KBM-7 (cell line): ENCODE measurements at regions not wholly inside any gene's neighbourhood (a gene's known extent, or its start where the extent isn't known, plus 50 kb on each side); places are given as distances from the start of the nearest gene placed in this dataset.

ENCODE experiments used
- DNase-seq: peaks from one replicate; pipeline ENCODE4 v3.0.0-alpha.2; 2015
- in situ Hi-C: fragments of 300-500 bp; cut with MboI; formaldehyde crosslinking; loops from 2 replicates; pipeline ENCODE4 v1.14.3; 2020; ENCODE audit warnings: low sequenced_read_pairs, low pct_unique_long_range_greater_than_20kb, mixed read lengths

DNA sequence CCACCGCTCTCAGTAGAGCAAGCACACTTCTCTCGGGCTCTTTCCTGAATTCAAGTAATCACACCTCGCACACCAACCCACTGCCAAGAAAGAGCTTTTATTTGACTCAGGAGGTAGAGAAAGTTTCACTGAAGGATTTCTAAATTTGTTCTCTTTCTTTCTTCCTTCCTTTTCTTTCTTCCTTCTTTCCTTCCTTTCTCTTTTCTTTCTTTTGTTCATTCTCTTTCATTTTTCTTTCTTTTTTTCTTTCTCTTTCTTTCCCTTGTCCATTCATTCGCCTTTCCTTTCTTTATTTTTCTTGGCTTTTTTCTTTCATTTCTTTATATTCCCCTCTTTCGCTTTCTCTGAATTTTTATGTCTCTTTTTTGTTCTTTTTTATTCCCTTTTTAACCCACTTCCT is 300.1 kb downstream of the ENC1 start:
- no peak for DNase-seq

DNA sequence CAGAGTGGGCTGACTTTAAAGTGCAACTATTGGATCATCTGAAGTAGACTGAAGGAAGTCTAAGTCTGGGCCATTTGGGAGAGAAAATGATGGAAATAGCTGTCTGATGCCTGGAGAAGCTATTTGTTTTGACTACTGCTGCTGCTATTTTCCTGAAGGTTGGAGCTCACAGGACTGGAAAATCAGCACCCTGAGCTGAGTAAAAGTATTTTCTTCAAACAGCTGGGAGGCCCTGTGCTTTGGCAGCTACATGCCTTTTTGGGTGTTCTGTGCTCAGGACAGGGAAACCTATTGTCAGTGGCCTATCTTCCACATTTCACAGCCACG is 302.6 kb downstream of the ENC1 start:
- no peak for DNase-seq
- in situ Hi-C loops, result no loop called here

More for the DNA sequence above, 300.1 kb downstream of the ENC1 start:
- in situ Hi-C loops, result no loop called here

DNA sequence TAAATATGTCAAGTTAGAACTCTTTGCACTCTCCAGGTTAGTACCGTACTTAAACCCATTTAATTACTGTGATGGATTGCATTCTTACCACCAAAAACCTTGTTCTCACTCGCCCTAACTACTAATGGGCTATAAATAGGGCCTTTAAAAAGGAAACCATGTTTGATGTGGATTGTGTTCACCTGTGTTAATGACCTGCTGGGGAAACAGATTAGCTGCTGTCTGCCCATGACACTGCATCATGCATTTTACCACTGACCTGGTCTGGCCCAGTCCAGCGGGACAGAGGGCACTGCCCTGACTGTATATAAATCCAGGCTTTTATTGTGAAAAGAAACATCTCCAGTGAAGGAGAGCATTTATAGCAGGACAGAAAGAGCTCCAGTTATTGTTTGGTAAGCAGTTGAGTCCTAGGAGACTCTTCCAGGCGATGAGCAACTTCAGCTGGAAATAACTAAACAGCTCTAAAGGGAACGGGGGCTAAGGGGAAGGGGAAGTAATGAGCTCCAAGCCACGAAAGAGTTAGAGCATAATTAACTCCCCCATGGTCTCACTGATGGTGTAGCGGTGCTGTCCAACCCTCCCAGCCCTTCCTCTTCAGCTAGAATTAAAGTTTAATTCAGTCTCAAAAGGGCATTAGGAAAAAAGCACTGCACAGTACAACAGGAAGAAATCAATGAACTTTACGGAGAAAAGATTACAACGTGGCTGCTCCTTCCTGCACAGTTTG is 303.1 kb downstream of the ENC1 start:
- peak; percentile 44 for DNase-seq
- in situ Hi-C loops, result no loop called here

DNA sequence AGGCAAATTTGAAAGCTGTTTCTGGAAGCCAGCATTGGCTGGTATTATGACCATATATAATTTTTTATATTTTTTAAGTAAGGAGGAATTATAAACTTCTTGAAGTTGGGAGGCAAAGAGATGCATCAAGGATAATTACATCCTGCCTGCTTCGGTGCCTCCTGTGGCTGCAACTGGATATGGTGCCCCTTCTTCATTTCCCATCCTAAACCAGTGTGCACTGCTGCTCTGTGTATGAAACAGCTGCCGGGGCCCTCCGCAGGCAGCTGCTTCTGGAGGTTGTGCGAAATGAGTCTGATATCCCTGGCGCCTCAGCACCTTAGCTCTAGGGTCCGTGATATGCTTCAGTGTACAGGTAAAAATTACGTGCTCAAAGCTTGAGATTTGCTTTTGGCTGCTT is 304.2 kb downstream of the ENC1 start:
- DNase-seq, result no peak
- in situ Hi-C loops, result no loop called here

DNA sequence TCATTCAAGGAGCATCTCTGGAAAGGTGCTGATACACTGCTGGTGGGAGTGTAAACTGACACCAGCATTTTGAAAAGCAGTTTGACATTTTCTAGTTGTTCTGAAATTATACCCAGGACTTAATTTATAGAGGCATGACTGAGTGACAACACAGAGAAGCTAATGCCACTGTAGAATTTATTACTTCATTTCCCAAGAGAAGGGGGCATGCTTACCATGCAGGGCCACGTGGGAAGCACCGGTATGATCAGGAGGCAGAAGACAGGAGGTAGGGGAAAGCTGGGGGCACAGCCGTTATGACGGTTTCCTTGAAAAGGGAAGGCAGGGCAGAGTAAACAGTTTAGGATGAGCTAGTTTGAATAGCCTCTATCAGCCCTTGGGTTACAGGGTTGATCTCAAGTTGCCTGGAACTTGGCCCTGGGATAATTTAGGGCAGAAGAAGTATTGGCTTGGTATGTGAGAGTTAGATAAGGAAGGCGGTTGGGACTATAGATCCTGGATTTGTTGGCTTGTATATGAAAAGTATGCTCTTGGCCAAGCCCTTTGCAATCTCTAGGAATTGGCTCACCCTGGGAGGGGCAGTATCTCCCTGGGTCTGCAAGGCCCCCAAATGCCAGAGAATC is 305.7 kb downstream of the ENC1 start:
- DNase-seq, result no peak
- in situ Hi-C loops, result no loop called here

DNA sequence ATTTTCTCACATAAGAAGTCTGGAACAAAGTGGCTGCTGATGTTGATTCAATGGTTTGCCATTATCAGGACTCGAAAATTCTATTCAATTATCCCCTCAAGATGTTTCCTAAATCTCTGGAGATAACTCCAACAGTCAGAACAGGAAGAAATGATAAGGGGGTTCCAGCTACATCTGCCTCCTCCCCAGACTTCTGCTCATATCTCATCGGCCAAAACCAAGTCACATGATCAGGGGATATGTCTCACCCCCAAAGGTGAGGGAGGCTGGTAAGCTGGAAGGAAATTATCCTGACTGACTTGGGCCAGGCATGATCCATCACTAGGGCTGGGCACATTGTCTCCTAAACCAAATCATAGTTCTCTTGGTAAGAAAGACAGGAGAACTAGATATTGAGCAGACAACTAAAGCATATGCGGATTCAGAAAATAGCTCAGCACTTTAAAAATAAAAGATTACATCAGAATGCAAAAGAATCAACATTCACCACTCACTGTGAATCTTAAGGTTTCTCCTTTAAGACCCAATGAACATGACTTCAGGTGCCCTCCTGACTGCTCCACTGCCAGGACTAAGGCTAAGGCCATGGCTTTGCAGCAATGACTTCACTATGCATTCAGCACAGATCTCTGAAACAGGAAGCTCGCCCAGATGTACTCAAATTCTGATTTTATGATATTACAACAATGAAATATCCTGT is 306.3 kb downstream of the ENC1 start:
- DNase-seq, result no peak
- in situ Hi-C loops, result no loop called here

DNA sequence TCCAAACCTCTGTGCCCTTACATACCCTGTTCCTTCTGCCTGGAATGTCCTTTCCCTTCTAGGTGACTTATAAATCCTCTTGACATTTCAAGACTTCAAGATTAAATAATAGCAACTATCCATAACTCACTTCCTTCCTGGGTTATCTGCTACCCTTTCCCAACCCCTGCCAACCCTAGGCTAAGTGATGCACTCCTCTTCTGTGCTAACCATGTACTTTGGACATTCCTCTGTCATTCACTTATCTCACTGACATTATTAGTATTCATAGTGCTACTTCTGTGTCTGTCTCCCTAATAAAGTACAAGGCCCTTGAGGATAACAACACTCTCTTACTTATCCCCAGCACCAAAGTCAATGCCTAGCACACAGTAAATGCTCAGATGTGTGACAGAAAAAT is 307.1 kb downstream of the ENC1 start:
- no peak for DNase-seq
- in situ Hi-C loops, result no loop called here

DNA sequence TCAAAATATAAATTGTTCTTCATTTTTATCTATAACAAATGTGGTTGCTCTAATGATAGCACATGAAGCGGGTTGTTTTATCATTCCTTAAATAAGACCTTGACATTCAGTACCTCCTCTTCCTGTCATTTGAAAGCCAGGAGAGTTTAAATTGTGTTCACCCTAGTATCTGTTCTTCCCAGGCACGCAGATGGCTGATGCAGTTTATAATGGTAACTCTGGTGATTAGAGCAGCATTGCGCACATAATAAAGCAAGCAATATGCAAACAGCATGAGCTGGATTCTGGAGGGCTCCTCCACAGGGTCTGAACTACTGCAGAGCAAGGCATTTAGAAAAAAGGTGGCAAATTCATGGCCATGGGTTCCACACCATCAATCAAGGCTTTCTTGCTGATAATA is 307.8 kb downstream of the ENC1 start:
- DNase-seq, result no peak
- in situ Hi-C loops, result no loop called here

DNA sequence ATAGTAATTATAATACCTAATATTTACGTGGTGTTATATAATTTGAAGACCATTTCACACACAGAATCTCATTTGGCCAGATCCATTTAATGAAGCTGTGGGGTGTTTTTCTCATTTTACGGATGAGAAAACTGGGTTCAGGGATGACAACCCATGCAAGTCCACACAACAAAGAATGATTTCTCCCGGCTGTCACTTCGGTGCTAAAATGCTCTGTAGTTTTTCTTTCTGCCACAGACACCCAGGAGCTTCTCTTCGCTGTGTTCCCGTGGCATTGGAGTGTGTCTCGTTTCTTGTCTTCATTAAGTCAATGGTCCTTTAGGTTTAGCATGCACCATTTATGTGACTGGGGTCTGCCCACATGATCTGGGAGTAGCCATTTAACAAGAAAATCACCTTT is 308.5 kb downstream of the ENC1 start:
- in situ Hi-C loops, result no loop called here
- no peak for DNase-seq

DNA sequence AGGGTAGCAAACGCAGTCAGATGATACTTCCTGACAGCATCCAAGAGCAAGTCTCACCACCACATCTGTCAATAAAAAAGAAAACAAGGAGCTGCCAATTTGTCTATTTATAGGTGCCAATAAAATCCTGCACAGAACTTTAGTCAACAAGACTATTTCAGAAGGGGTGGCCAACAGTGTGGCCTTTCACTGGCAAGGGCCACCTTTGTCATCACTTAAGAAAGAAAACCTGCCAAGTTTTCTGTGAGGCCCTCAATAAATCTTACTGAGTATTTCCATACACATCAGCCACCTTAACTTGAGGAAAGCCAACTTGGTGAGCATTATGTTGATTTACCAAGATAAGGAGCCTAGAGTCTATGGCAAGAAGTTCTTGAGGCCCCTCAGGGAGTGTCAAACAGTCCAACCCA is 312.3 kb downstream of the ENC1 start:
- no peak for DNase-seq

DNA sequence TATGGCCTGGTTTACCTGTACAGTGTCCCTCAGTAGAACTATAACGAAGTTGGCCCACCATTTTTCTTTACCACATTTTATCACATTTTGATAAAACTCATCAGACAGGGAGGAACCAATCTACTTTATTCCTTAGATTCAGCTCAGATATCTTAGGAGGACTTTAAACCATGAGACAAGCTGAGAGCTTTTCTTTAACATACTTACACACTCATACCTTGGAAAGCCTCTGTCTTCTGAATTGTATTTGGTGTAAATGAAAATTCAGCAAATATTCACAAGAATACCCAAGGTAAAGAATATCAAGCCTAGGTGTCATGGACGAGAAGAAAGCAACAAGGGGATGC is 313.2 kb downstream of the ENC1 start:
- DNase-seq, result no peak
- in situ Hi-C loops, result no loop called here

More for the DNA sequence above, 312.3 kb downstream of the ENC1 start:
- in situ Hi-C loops, result no loop called here

DNA sequence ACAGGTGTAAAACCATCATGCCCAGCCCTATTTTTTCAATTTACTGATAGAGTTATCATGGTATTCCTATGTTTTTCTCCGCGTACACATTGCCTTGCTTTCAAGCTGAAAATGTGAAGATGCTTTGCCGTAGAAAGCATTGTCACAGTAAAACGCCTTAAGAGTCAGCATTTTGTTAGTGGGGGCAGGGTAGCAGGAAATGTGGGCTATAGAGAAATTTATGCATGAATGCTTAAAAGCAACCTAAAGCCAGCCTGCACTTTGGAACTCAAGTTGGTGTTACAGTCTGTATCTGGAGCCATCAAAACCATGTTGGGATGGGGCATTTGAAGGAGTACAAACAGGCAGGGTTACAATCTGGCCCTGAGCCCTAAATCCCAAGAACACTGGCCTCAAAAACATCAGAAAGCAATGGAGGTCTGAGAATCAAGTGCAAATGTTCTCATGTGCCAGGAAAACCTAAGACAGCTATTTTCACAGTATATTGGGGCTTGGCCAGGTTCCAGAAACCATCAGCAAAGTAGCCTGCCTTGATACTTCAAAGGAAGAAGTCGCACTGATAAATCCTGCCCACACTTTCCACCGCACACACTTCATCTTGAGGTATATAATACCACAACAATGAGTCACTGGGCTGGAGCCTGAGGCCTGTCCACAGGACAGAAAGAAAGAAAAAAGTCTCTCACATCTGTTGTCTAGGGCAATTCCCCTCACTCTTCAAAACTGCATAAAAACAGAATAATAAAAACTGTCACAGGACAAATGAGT is 313.8 kb downstream of the ENC1 start:
- peak; percentile 90 for DNase-seq
- in situ Hi-C loops, result no loop called here

DNA sequence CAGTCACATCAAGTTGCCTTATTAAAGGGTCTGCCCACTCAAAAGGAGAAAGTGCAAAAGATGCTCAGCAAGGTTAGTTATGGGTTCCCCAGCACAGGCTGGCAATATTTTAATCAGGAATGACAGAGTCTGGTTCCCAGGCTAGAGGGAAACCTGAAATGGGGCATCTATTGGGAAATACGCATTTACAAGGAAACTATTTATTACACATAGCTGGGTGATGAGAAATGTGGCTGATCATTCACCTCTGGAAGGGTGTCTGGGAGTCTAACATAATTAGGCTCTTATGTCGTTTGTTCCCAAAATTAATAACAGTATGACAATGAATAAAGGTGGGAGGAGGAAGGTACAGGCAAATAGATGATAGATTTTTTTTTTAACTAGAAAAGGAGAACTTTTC is 314.7 kb downstream of the ENC1 start:
- in situ Hi-C loops, result no loop called here
- no peak for DNase-seq

DNA sequence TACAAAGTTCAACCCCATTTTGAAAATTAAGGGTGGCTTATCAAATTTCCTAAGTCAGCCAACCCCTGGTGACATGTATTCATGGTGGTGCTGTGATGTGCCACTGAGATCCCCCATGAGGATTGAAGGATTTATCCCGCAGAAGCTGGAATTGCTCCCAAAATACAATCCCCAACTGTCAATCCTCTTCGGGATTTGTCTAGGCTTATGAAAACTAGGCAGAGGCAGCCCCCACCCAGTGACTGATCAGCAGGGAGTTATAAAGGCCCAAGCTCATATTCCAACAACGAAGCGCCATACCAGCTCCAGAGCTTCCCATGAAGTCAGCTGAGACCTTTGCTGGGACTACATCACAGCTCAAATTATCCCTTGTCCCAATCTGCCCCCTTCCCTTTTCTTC is 316.0 kb downstream of the ENC1 start:
- DNase-seq, result no peak
- in situ Hi-C loops, result no loop called here

DNA sequence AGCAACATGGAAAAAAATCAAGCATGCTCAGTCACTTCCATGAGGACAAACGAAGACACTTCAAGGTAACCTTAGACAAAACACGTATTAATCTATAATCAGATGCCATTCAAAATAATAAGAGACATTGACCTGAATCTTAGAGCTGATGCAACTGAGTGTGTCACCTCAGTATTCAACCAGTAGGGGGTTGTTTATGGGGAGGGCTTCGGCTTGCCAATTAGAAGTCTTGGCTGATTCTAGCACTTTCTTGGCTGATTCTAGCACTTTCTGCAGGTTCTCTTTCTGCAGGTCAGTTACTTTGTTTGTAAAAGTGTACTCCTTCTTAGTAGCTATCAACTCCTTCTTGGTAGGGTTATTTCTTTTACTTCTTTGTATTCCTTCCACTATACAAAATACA is 317.6 kb downstream of the ENC1 start:
- DNase-seq, result no peak
- in situ Hi-C loops, result no loop called here

DNA sequence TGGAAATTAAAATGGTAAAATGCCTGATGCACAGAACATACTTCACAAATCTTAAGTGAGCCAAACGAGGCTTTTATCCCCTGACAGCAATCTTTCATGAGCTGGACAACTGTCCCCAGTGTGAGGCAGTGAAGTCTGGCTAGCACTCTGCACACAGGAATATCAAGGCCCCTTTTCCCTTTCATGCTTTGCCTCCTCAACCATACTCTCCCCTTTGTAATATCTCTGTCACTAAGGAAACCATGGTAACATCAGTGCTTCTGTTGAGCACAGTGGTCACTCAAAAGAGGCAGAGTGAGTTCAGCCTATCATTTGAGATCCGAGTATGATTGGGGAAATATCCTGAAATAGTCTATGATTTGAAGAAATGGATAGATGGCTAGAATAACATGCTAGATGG is 318.3 kb downstream of the ENC1 start:
- no peak for DNase-seq
- in situ Hi-C loops, result no loop called here

DNA sequence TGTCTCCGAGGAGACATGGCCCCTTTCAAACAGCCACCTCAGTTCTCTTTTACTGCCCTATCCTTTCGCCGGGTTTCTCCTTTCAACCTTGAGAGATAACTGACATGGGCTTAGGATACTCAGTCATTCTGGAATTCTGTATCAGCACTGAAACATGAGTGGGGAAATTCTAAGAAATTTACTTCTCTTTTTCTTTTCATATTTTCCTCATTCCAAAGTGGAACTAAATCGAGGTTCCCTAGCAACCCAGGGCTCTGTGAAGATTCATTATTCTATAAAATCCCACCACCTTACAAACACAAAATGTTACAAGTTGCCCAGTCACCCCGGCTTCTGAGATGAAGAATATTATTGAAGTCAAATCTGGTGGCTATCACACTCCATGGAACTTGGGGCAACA is 319.2 kb downstream of the ENC1 start:
- in situ Hi-C loops, result no loop called here
- DNase-seq, result no peak

DNA sequence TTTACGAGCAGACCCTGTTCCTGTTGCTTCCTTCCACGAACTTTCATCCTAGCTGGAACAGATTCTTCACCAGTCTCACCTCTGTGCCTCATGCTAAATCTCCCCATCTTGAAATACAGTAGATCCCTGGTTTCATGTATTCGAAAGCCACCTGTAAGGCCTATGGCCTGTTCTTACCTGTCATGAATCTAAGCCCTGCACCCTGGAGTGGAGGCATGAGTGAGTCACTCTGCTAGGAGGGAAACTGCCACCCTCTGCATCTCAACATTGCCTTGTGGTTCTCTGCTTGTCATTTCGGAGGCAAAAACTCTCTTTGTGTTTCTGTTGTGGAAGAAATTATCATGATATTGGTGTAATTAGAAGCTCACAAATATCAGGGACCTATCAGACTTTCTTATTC is 320.0 kb downstream of the ENC1 start:
- DNase-seq, result no peak
- in situ Hi-C loops, result no loop called here

DNA sequence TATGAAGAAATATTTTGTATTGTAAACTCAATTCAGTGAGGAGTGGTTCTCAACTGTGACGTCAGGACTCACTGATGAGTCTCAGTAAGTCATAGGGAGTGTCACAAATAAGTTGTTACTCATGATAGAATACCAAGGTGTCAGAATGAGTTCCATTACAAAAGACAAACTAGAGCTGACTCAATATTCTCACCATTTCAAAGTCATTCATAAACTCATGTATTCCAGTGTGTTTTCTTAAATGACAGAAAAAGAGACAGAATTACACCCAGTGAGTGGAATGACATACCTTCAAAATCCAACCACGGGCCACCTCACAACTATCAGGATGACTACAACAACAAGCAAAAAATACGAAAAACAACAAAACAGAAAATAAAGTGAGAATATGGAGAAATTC is 321.5 kb downstream of the ENC1 start:
- no peak for DNase-seq
- in situ Hi-C loops, result no loop called here

DNA sequence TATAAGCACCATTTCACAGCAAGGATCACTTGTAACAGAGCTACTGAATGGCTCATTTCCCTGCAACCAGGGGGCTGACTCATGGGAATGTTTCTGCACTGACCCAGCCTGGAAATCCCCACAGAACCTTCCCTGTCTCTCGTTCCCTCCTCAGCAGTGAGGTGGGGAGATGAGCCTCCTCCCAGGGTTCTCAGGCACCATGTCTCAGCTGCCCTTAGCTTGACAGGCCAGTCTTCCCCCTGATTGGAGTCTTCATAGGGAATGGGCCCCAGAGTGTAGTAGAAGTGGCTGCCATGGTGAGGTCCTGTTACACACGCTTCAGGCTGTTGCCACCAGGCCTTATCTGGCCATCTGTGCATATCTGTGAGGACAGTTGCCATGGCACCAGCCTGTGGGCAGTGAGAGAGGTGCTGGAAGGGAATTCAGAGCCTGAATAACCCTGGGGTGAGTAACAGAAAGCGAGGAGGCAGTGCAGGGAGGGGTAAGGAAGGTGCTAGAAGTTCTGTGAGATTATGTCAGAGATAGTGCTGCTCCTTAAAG is 324.4 kb downstream of the ENC1 start:
- in situ Hi-C loops, result no loop called here
- DNase-seq, result peak; percentile 14
